ENCODE measurements at regions not wholly inside any gene's neighbourhood (a gene's known extent, or its start where the extent isn't known, plus 50 kb on each side); places are given as distances from the start of the nearest gene placed in this dataset.

- H3K4me3 Mint-ChIP-seq: no peak overlapping the region
- H3K36me3 Mint-ChIP-seq (ENCODE audit: insufficient read depth): no peaks in the 10 kb centered on the region
- no peaks in the 10 kb centered on the region for H3K27me3 Mint-ChIP-seq (ENCODE audit: low read depth)
- DNase-seq (no peak), ATAC-seq (no peak)
- H3K9me3 Mint-ChIP-seq: no peaks in the 10 kb centered on the region
- no peaks in the 10 kb centered on the region for H3K4me1 Mint-ChIP-seq (ENCODE audit: low read depth)
These were observed 150.1 kb upstream of the STXBP5 start for GRCh38 chr6:147054158-147054557.

- Mint-ChIP-seq H3K36me3 (ENCODE audit: insufficient read depth) (no peaks in the 10 kb centered on the region), H3K4me1 (ENCODE audit: low read depth) (no peaks in the 10 kb centered on the region), H3K27me3 (ENCODE audit: low read depth) (no peaks in the 10 kb centered on the region), H3K4me3 (no peak overlapping the region), H3K9me3 (no peaks in the 10 kb centered on the region)
- DNase-seq (no peak), ATAC-seq (no peak)
These were observed 149.3 kb upstream of the STXBP5 start for GRCh38 chr6:147054871-147055270.

GRCh38 chr6:147055821-147056392 is 148.3 kb upstream of the STXBP5 start:
- DNase-seq (no peak), ATAC-seq (peak in 1 of 2 donors; percentile 21)
- Mint-ChIP-seq H3K4me3 (no peak overlapping the region), H3K4me1 (ENCODE audit: low read depth) (no peaks in the 10 kb centered on the region), H3K27me3 (ENCODE audit: low read depth) (no peaks in the 10 kb centered on the region), H3K9me3 (no peaks in the 10 kb centered on the region), H3K36me3 (ENCODE audit: insufficient read depth) (no peaks in the 10 kb centered on the region)

- ATAC-seq (no peak), DNase-seq (no peak)
- no peaks in the 10 kb centered on the region for H3K9me3 Mint-ChIP-seq
- no peaks in the 10 kb centered on the region for H3K36me3 Mint-ChIP-seq (ENCODE audit: insufficient read depth)
- H3K4me1 Mint-ChIP-seq (ENCODE audit: low read depth): no peaks in the 10 kb centered on the region
- no peaks in the 10 kb centered on the region for H3K27me3 Mint-ChIP-seq (ENCODE audit: low read depth)
- no peak overlapping the region for H3K4me3 Mint-ChIP-seq
These were observed 147.0 kb upstream of the STXBP5 start for GRCh38 chr6:147057188-147057587.

- ATAC-seq (no peak), DNase-seq (no peak)
- H3K9me3 Mint-ChIP-seq: no peaks in the 10 kb centered on the region
- no peaks in the 10 kb centered on the region for H3K4me1 Mint-ChIP-seq (ENCODE audit: low read depth)
- H3K4me3 Mint-ChIP-seq: no peak overlapping the region
- H3K27me3 Mint-ChIP-seq (ENCODE audit: low read depth): no peaks in the 10 kb centered on the region
- no peaks in the 10 kb centered on the region for H3K36me3 Mint-ChIP-seq (ENCODE audit: insufficient read depth)
These were observed 146.4 kb upstream of the STXBP5 start for GRCh38 chr6:147057705-147058342.

GRCh38 chr6:147058786-147059385 is 145.3 kb upstream of the STXBP5 start:
- Mint-ChIP-seq H3K4me1 (ENCODE audit: low read depth) (no peaks in the 10 kb centered on the region), H3K4me3 (no peak overlapping the region), H3K9me3 (no peaks in the 10 kb centered on the region), H3K27me3 (ENCODE audit: low read depth) (no peaks in the 10 kb centered on the region), H3K36me3 (ENCODE audit: insufficient read depth) (no peaks in the 10 kb centered on the region)
- no peak for ATAC-seq
- DNase-seq: no peak

- DNase-seq (no peak), ATAC-seq (no peak)
- H3K36me3 Mint-ChIP-seq (ENCODE audit: insufficient read depth): no peaks in the 10 kb centered on the region
- no peaks in the 10 kb centered on the region for H3K9me3 Mint-ChIP-seq
- H3K4me3 Mint-ChIP-seq: no peak overlapping the region
- peaks cover 5% of the 10 kb centered on the region for H3K4me1 Mint-ChIP-seq (ENCODE audit: low read depth)
- no peaks in the 10 kb centered on the region for H3K27me3 Mint-ChIP-seq (ENCODE audit: low read depth)
These were observed 143.6 kb upstream of the STXBP5 start for GRCh38 chr6:147060636-147061035.

- no peaks in the 10 kb centered on the region for H3K27me3 Mint-ChIP-seq (ENCODE audit: low read depth)
- no peaks in the 10 kb centered on the region for H3K36me3 Mint-ChIP-seq (ENCODE audit: insufficient read depth)
- H3K9me3 Mint-ChIP-seq: no peaks in the 10 kb centered on the region
- no peak for ATAC-seq
- no peak overlapping the region for H3K4me3 Mint-ChIP-seq
- H3K4me1 Mint-ChIP-seq (ENCODE audit: low read depth): peaks cover 5% of the 10 kb centered on the region
- DNase-seq: no peak
These were observed 143.0 kb upstream of the STXBP5 start for GRCh38 chr6:147061252-147061651.

DNA sequence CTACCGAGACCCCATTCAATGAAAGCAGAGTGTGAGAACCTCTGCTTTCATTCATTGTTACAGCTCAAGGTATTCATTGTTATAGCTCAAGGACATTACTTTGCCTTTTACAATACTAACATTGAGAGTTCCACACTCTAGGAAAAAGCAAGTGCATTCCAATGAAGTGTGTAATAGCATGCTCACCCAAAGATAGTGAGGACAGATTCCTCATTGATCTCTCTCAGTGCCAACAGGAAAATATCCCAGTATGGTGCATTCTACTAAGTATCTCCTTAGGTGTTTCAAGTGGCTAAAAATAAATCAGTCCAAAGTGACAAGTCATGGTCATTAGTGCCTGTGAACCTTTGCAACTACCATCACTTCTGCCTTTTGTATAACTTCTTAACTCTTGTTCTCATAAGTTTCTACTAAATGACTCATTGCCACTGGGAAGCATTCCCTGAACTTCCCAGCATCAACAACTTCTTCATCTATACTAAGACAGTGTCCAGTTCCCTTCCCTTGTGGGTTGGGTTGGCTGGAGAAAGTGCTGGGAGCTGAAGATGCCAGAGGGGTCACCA is 140.7 kb upstream of the STXBP5 start:
- H3K9me3 Mint-ChIP-seq: no peaks in the 10 kb centered on the region
- ATAC-seq (no peak), DNase-seq (no peak)
- H3K27me3 Mint-ChIP-seq (ENCODE audit: low read depth): no peaks in the 10 kb centered on the region
- no peaks in the 10 kb centered on the region for H3K36me3 Mint-ChIP-seq (ENCODE audit: insufficient read depth)
- peaks cover 5% of the 10 kb centered on the region for H3K4me1 Mint-ChIP-seq (ENCODE audit: low read depth)
- no peak overlapping the region for H3K4me3 Mint-ChIP-seq

GRCh38 chr6:147065786-147066185 is 138.4 kb upstream of the STXBP5 start:
- no peak overlapping the region for H3K4me3 Mint-ChIP-seq

DNA sequence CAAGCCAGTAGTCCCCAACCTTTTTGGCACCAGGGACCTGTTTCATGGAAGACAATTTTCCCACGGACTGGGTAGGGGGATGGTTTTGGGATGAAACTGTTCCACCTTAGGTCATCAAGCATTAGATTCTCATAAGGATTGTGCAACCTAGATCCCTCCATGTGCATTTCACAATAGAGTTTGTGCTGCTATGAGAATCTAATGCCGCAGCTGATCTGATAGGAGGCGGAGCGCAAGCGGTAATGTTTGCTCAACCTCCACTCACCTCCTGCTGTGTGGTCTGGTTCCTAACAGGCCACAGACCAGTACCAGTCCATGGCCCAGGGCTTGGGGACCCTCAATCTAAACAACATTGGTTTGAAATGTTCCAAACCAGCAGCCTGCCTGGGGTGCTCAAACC is 137.0 kb upstream of the STXBP5 start:
- Mint-ChIP-seq H3K36me3 (ENCODE audit: insufficient read depth) (no peaks in the 10 kb centered on the region), H3K4me3 (no peak overlapping the region), H3K9me3 (peaks cover 7% of the 10 kb centered on the region), H3K4me1 (ENCODE audit: low read depth) (peaks cover 5% of the 10 kb centered on the region), H3K27me3 (ENCODE audit: low read depth) (no peaks in the 10 kb centered on the region)
- DNase-seq: no peak
- ATAC-seq: no peak

More at GRCh38 chr6:147065786-147066185, 138.4 kb upstream of the STXBP5 start:
- Mint-ChIP-seq H3K36me3 (ENCODE audit: insufficient read depth) (no peaks in the 10 kb centered on the region), H3K27me3 (ENCODE audit: low read depth) (no peaks in the 10 kb centered on the region), H3K4me1 (ENCODE audit: low read depth) (peaks cover 5% of the 10 kb centered on the region), H3K9me3 (peaks cover 7% of the 10 kb centered on the region)
- ATAC-seq (no peak), DNase-seq (no peak)

DNA sequence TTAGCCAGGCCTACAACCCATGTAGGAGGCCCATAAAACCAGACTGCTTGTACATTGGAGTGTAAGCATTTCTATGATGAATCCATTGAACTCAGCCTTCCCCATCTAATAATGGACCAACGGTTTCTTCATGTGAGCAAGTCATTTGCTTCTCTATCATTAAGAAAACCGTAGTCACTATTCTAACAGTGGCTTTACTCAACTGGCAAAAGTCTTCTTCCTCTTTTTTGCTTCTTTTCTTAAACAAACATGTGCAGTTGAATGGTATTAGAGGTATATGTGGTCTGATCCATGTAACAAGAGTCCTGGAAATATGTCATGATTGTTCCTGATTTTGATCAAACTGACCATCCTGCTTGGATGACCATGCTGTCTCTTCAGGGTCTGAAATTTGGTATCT is 132.4 kb upstream of the STXBP5 start:
- H3K9me3 Mint-ChIP-seq: peaks cover 7% of the 10 kb centered on the region
- H3K27me3 Mint-ChIP-seq (ENCODE audit: low read depth): no peaks in the 10 kb centered on the region
- no peak overlapping the region for H3K4me3 Mint-ChIP-seq
- no peak for DNase-seq
- no peaks in the 10 kb centered on the region for H3K36me3 Mint-ChIP-seq (ENCODE audit: insufficient read depth)
- H3K4me1 Mint-ChIP-seq (ENCODE audit: low read depth): no peaks in the 10 kb centered on the region
- no peak for ATAC-seq

- no peak for ATAC-seq
- Mint-ChIP-seq H3K27me3 (ENCODE audit: low read depth) (no peaks in the 10 kb centered on the region), H3K9me3 (no peaks in the 10 kb centered on the region), H3K36me3 (ENCODE audit: insufficient read depth) (no peaks in the 10 kb centered on the region), H3K4me3 (no peak overlapping the region), H3K4me1 (ENCODE audit: low read depth) (no peaks in the 10 kb centered on the region)
- no peak for DNase-seq
These were observed 128.8 kb upstream of the STXBP5 start for GRCh38 chr6:147075381-147075780.

DNA sequence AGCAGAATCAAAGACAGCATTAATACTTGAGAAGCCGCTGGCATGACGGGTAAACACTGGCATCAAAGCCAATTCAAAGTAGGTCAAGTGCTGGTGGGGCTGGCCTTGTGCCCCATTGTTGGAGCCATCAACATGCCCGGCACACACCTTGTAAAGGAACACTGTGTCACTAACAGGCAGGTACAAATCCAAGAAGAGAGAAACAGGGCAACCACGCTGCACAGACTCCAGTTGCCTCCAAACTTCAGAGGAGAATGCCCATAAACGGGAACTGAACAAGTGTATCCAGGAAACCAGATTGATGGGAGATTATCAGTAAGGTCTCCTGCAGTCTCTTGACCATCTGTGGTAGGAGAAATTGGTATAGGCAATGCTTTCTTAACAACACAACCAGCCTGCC is 127.0 kb upstream of the STXBP5 start:
- no peaks in the 10 kb centered on the region for H3K27me3 Mint-ChIP-seq (ENCODE audit: low read depth)
- H3K36me3 Mint-ChIP-seq (ENCODE audit: insufficient read depth): no peaks in the 10 kb centered on the region
- DNase-seq: no peak
- no peak for ATAC-seq
- H3K4me1 Mint-ChIP-seq (ENCODE audit: low read depth): no peaks in the 10 kb centered on the region
- H3K9me3 Mint-ChIP-seq: no peaks in the 10 kb centered on the region
- H3K4me3 Mint-ChIP-seq: no peak overlapping the region

- ATAC-seq: no peak
- H3K4me1 Mint-ChIP-seq (ENCODE audit: low read depth): no peaks in the 10 kb centered on the region
- no peaks in the 10 kb centered on the region for H3K9me3 Mint-ChIP-seq
- no peak overlapping the region for H3K4me3 Mint-ChIP-seq
- H3K27me3 Mint-ChIP-seq (ENCODE audit: low read depth): no peaks in the 10 kb centered on the region
- DNase-seq: no peak
- no peaks in the 10 kb centered on the region for H3K36me3 Mint-ChIP-seq (ENCODE audit: insufficient read depth)
These were observed 126.1 kb upstream of the STXBP5 start for GRCh38 chr6:147078106-147078505.

Measured in activated T-cell treated with anti-CD3 and anti-CD28 coated beads, Interleukin-2, amount 50 U/mL, for 4 hours (primary cell).